Mesothelial cell of epicardium (in vitro differentiated cells): ENCODE measurements at regions not wholly inside any gene's neighbourhood (a gene's known extent, or its start where the extent isn't known, plus 50 kb on each side); places are given as distances from the start of the nearest gene placed in this dataset.
A peak's percentile ranks its signal among the peaks of the same experiment; 100 is the strongest.

Experiments used
- DNase-seq, 2 experiments: peaks; one replicate each; pipeline ENCODE4 v3.0.0; 2021; ENCODE audit warnings: low spot score in 2 of 2; ENCODE audit not compliant: unreplicated experiment in 2 of 2
- H3K27ac Mint-ChIP-seq: 2 replicates; pipeline ENCODE4 v1.8.0; 2021; ENCODE audit warnings: mixed read lengths
- H3K27me3 Mint-ChIP-seq: 2 replicates; pipeline ENCODE4 v1.8.0; 2021; ENCODE audit warnings: low read depth, mixed read lengths
- H3K36me3 Mint-ChIP-seq: 2 replicates; pipeline ENCODE4 v1.8.0; 2021; ENCODE audit warnings: mixed read lengths
- H3K4me1 Mint-ChIP-seq: 2 replicates; pipeline ENCODE4 v1.8.0; 2021; ENCODE audit warnings: mixed read lengths
- H3K4me3 Mint-ChIP-seq: 2 replicates; pipeline ENCODE4 v1.8.0; 2021; ENCODE audit warnings: mild to moderate bottlenecking, moderate library complexity, mixed read lengths
- H3K9me3 Mint-ChIP-seq: 2 replicates; pipeline ENCODE4 v1.8.0; 2021; ENCODE audit warnings: mixed read lengths
- TF ChIP-seq, protein P1 (sequence below): fragments of 200-600 bp; sonication (generic); IDR thresholded peaks from one replicate; pipeline ENCODE4 v1.5.0; 2021; ENCODE audit warnings: antibody characterized with exemption; ENCODE audit not compliant: unreplicated experiment

DNA sequence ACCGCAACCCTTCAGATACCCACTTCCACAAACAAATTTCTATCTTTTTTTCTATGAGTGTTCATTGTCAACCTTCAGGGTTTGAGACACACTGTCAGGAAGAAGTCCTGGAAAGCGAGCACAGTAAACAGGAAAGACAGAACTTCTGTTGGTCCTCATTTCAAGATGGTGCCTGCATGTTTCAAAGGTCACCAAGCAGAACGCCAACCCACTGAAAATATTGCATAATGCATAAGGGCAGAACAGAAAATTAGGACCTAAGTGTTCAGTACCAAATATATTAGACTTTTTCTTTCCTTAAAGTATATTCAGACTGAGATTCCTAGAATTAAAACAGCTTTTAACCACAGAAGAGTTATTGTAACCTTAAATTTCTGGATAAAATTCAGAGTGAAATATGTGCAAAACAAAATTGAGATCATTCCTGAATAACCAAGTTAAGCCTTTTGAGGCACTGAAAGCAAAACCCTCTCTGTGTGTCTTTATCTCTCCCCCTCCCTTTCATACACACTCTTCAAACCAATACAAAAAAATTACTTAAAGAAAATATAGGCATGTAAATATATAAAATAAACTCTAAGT, 387.8 kb upstream of the THBS1 start:
- peaks cover 29% of the 10 kb centered on the region for H3K4me1 Mint-ChIP-seq
- peaks cover 3% of the 10 kb centered on the region for H3K9me3 Mint-ChIP-seq
- no peak overlapping the region for H3K4me3 Mint-ChIP-seq
- DNase-seq = no peak
- H3K27ac Mint-ChIP-seq = peak overlapping the region; percentile 45
- no peaks in the 10 kb centered on the region for H3K27me3 Mint-ChIP-seq
- TF ChIP-seq, protein P1, sequence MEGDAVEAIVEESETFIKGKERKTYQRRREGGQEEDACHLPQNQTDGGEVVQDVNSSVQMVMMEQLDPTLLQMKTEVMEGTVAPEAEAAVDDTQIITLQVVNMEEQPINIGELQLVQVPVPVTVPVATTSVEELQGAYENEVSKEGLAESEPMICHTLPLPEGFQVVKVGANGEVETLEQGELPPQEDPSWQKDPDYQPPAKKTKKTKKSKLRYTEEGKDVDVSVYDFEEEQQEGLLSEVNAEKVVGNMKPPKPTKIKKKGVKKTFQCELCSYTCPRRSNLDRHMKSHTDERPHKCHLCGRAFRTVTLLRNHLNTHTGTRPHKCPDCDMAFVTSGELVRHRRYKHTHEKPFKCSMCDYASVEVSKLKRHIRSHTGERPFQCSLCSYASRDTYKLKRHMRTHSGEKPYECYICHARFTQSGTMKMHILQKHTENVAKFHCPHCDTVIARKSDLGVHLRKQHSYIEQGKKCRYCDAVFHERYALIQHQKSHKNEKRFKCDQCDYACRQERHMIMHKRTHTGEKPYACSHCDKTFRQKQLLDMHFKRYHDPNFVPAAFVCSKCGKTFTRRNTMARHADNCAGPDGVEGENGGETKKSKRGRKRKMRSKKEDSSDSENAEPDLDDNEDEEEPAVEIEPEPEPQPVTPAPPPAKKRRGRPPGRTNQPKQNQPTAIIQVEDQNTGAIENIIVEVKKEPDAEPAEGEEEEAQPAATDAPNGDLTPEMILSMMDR = no peak
- H3K36me3 Mint-ChIP-seq = no peaks in the 10 kb centered on the region

DNA sequence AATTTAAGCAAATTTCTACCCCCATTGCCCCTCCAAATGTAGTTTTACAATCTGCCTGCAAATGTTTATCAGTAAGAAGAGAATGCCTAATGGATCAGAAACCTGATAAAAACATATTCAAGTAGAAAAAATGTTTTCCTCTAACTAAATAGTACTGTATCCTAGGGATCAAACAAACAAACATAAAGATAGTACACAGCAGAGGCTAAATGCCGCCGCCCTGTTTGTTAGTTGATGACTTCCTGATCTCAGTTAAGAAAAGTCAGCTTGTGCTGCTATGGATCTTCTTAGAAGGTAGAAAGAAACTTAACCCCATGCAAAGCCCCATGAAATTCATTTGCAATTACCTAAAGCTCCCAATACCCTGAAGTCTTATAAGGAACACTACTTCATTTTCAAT, 387.3 kb upstream of the THBS1 start:
- Mint-ChIP-seq H3K9me3 (peaks cover 3% of the 10 kb centered on the region), H3K27ac (peak overlapping the region; percentile 64), H3K36me3 (no peaks in the 10 kb centered on the region), H3K4me3 (no peak overlapping the region), H3K27me3 (no peaks in the 10 kb centered on the region), H3K4me1 (peaks cover 32% of the 10 kb centered on the region)
- no peak for DNase-seq
- TF ChIP-seq, protein P1 = no peak

DNA sequence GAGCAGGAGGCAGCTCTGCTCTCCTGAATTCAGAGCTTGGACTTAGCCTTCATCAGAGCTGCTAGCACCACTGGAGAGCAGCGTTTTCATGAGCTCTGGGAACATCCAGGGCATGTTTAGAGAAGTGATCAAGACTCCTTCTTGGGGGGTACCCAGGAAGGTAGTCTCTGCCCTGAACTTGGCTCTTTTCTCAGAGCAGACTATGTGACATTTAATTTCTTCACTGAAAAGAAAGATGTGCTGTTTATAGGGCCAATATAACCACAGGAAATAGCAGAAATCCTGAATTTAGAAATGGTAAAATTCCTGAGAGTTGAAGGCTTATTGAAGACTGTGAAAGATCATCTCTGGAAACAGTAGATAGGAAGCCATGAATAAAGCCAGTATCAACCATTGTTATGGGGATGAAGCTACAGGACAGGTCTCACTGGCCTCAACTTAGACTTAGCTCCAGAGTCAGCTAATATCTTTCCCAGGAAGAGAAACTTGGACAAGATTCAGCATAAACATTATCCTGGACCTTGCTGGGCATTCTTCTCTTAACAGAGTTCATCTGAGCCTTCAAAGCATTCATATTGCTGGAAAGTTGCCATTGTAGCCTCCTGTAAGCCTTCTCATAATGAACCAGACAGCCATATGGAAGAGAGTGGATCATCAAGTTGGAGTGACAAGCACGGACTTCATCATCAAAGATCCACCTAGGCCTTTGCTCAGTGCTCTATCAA, 386.6 kb upstream of the THBS1 start:
- Mint-ChIP-seq H3K36me3 (no peaks in the 10 kb centered on the region), H3K27me3 (no peaks in the 10 kb centered on the region), H3K4me1 (peaks cover 39% of the 10 kb centered on the region), H3K4me3 (no peak overlapping the region), H3K27ac (peak overlapping the region; percentile 64), H3K9me3 (peaks cover 3% of the 10 kb centered on the region)
- DNase-seq = no peak
- TF ChIP-seq, protein P1 = no peak

DNA sequence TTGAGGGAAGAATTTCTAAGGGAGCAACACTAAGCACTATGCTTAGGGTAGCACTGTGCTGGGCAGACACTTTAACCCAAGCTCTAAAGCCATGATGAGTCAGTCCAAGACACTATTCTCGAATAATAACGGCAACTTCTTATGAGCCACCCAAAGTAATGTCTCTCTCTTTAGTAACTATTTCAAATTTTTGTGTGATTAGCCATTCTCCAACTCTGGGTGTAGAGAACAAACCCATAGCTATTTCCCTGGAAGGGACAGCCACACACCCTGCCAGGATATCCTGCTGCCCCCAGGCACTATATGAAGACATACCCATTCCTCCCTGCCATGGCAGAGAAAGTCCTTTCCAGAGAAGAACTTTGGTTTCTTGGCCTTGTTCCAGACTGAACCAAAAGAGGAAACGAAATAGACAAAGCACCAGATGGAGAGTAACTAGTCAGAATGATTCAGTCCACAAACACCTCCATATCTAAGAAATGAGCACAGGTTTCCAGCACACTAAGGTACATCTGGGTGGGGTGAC, 384.9 kb upstream of the THBS1 start:
- Mint-ChIP-seq H3K4me3 (no peak overlapping the region), H3K36me3 (no peaks in the 10 kb centered on the region), H3K27me3 (no peaks in the 10 kb centered on the region), H3K9me3 (peaks cover 3% of the 10 kb centered on the region), H3K4me1 (peaks cover 45% of the 10 kb centered on the region), H3K27ac (no peak overlapping the region)
- no peak for DNase-seq
- TF ChIP-seq, protein P1 = no peak

DNA sequence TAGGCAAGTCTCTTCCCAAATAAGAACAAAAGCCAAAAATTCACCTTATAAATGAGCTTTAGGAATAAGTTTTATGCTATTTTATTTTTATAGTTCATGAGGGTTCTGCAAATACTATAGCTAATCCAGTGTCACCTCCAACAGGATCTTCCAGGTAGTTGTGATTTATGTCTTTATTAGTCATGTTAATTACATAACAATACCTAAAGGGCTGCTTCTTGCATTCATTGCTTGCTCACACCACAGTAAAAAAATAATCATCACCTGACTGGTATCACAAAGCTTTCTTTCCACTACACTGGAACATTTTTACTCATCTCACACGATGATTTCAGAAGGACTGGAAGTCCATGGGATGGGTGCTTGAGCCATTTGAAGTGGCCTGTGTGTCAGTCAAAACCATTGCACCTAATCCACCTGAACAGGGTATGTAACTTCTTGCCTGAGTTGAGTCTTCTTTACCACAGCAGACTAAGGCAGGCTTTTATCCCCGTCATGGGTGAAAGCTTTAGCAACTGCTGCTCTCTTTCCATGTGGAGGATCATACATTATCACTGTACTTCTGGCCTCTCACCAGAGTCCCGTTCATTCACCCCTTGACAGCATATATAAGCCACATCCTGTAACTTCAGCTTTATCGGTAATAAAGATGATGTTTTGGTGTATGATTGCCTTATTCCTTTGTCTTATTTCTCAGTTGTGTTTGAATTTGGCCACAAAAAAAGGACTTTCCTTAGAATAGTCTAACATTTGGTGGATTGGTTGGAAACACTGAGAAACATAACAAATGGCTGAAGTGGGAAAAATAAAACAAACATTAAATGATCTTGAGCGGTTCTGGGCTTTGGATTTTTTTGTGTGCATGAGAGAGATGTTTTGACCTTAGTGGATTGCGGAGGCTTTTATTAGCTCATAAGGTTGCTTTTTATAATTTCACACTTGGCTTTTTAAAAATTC, 382.6 kb upstream of the THBS1 start:
- H3K27ac Mint-ChIP-seq = peak overlapping the region; percentile 73
- H3K4me3 Mint-ChIP-seq = no peak overlapping the region
- H3K36me3 Mint-ChIP-seq = no peaks in the 10 kb centered on the region
- H3K9me3 Mint-ChIP-seq = peaks cover 3% of the 10 kb centered on the region
- TF ChIP-seq, protein P1 = no peak
- no peaks in the 10 kb centered on the region for H3K27me3 Mint-ChIP-seq
- DNase-seq = no peak
- H3K4me1 Mint-ChIP-seq = peaks cover 29% of the 10 kb centered on the region
